ENCODE measurements at regions not wholly inside any gene's neighbourhood (a gene's known extent, or its start where the extent isn't known, plus 50 kb on each side); places are given as distances from the start of the nearest gene placed in this dataset.

GRCh38 chr6:101202867-101203374 lies 190.6 kb upstream of the GRIK2 start:
- no peak for DNase-seq (ENCODE audit: low read depth in 4 of 4, low spot score in 3 of 4)

GRCh38 chr6:101203664-101204063 lies 189.8 kb upstream of the GRIK2 start:
- DNase-seq (ENCODE audit: low read depth in 4 of 4, low spot score in 3 of 4): no peak

- peak in 1 of 4 donors; percentile 0 for DNase-seq (ENCODE audit: low read depth in 4 of 4, low spot score in 3 of 4)
These were observed 185.4 kb upstream of the GRIK2 start for GRCh38 chr6:101208152-101208551.

- DNase-seq (ENCODE audit: low read depth in 4 of 4, low spot score in 3 of 4): no peak
These were observed 180.9 kb upstream of the GRIK2 start for GRCh38 chr6:101212640-101213039.

GRCh38 chr6:101222007-101222406 lies 171.5 kb upstream of the GRIK2 start:
- no peak for DNase-seq (ENCODE audit: low read depth in 4 of 4, low spot score in 3 of 4)

- DNase-seq (ENCODE audit: low read depth in 4 of 4, low spot score in 3 of 4): no peak
These were observed 168.8 kb upstream of the GRIK2 start for GRCh38 chr6:101224751-101225150.

GRCh38 chr6:101226677-101227135 lies 166.8 kb upstream of the GRIK2 start:
- no peak for DNase-seq (ENCODE audit: low read depth in 4 of 4, low spot score in 3 of 4)

- no peak for DNase-seq (ENCODE audit: low read depth in 4 of 4, low spot score in 3 of 4)
These were observed 162.6 kb upstream of the GRIK2 start for GRCh38 chr6:101230866-101231265.

- DNase-seq (ENCODE audit: low read depth in 4 of 4, low spot score in 3 of 4): no peak
These were observed 161.8 kb upstream of the GRIK2 start for GRCh38 chr6:101231606-101232235.

GRCh38 chr6:101232961-101233360 lies 160.5 kb upstream of the GRIK2 start:
- no peak for DNase-seq (ENCODE audit: low read depth in 4 of 4, low spot score in 3 of 4)

- DNase-seq (ENCODE audit: low read depth in 4 of 4, low spot score in 3 of 4): no peak
These were observed 156.8 kb upstream of the GRIK2 start for GRCh38 chr6:101236709-101237108.

- DNase-seq (ENCODE audit: low read depth in 4 of 4, low spot score in 3 of 4): no peak
These were observed 152.1 kb upstream of the GRIK2 start for GRCh38 chr6:101241442-101241841.

- no peak for DNase-seq (ENCODE audit: low read depth in 4 of 4, low spot score in 3 of 4)
These were observed 144.0 kb upstream of the GRIK2 start for GRCh38 chr6:101249470-101249869.

- DNase-seq (ENCODE audit: low read depth in 4 of 4, low spot score in 3 of 4): no peak
These were observed 136.3 kb upstream of the GRIK2 start for GRCh38 chr6:101257163-101257562.

- DNase-seq (ENCODE audit: low read depth in 4 of 4, low spot score in 3 of 4): no peak
These were observed 134.0 kb upstream of the GRIK2 start for GRCh38 chr6:101259505-101259904.

GRCh38 chr6:101263596-101263995 lies 129.9 kb upstream of the GRIK2 start:
- no peak for DNase-seq (ENCODE audit: low read depth in 4 of 4, low spot score in 3 of 4)

GRCh38 chr6:101266063-101266462 lies 127.4 kb upstream of the GRIK2 start:
- no peak for DNase-seq (ENCODE audit: low read depth in 4 of 4, low spot score in 3 of 4)

GRCh38 chr6:101268541-101268940 lies 125.0 kb upstream of the GRIK2 start:
- DNase-seq (ENCODE audit: low read depth in 4 of 4, low spot score in 3 of 4): no peak

- DNase-seq (ENCODE audit: low read depth in 4 of 4, low spot score in 3 of 4): no peak
These were observed 118.3 kb upstream of the GRIK2 start for GRCh38 chr6:101275251-101275650.

GRCh38 chr6:101276066-101276465 lies 117.4 kb upstream of the GRIK2 start:
- no peak for DNase-seq (ENCODE audit: low read depth in 4 of 4, low spot score in 3 of 4)

- DNase-seq (ENCODE audit: low read depth in 4 of 4, low spot score in 3 of 4): no peak
These were observed 114.1 kb upstream of the GRIK2 start for GRCh38 chr6:101279410-101279809.

- DNase-seq (ENCODE audit: low read depth in 4 of 4, low spot score in 3 of 4): no peak
These were observed 112.2 kb upstream of the GRIK2 start for GRCh38 chr6:101281266-101281665.

- no peak for DNase-seq (ENCODE audit: low read depth in 4 of 4, low spot score in 3 of 4)
These were observed 109.4 kb upstream of the GRIK2 start for GRCh38 chr6:101284131-101284530.

Data from left renal pelvis (tissue), 4 donors.